GM13976 (cell line): ENCODE measurements at regions not wholly inside any gene's neighbourhood (a gene's known extent, or its start where the extent isn't known, plus 50 kb on each side); places are given as distances from the start of the nearest gene placed in this dataset.

Experiments
- DNase-seq: peaks from one replicate; pipeline ENCODE4 v3.0.0; 2012; ENCODE audit warnings: low spot score
- in situ Hi-C: fragments of 300-500 bp; cut with MboI; formaldehyde crosslinking; loops from one replicate; pipeline ENCODE4 v1.12.0; 2022; ENCODE audit warnings: low sequenced_read_pairs, mixed read lengths, inconsistent platforms; ENCODE audit not compliant: unreplicated experiment
- TF ChIP-seq, protein P1 (sequence below): IDR thresholded peaks from 2 replicates; pipeline ENCODE4 v1.5.1; 2012; ENCODE audit warnings: borderline replicate concordance, mild to moderate bottlenecking; ENCODE audit not compliant: insufficient read depth; ENCODE audit errors: extremely low read depth, missing control alignments, control extremely low read depth

DNA sequence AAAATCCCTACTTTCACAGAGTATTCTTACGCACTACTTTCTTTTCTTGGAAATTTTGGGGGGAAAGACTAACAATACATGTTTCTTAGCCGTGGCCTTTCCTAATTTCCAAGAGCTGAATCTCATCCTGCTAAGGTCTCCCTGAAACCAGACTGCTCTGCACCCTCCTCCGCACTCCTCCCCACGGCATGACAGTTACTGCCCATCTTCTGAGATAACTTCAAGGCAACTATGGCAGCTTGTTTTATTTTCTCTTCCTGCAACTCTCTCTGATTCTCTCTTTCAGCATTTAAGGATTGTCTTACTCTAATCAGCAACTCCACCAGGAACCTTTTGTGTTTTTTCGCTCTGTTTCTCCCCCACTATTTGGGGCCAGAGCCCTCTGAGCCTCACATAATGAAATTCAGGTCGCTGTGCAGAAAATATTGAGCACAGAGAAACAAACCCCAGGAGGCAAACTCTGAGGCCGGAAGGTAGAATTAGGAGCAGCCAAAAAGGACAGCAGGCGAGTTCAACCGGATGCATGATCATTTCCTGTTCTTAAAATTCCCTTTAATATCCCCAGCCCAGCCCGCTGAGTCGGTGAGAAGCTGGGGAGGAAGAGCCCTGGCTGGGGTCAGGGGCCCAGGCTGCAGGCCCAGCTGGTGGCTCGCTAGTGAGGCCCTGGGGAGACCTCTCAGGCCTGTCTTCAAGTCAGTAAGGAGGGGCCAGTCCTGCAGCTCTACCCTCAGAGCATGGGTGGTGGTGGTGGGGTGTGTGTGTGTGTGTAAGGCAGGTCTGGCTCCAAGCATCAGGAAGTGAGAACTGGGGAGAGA, 213.6 kb upstream of the S1PR3 start:
- TF ChIP-seq, protein P1, sequence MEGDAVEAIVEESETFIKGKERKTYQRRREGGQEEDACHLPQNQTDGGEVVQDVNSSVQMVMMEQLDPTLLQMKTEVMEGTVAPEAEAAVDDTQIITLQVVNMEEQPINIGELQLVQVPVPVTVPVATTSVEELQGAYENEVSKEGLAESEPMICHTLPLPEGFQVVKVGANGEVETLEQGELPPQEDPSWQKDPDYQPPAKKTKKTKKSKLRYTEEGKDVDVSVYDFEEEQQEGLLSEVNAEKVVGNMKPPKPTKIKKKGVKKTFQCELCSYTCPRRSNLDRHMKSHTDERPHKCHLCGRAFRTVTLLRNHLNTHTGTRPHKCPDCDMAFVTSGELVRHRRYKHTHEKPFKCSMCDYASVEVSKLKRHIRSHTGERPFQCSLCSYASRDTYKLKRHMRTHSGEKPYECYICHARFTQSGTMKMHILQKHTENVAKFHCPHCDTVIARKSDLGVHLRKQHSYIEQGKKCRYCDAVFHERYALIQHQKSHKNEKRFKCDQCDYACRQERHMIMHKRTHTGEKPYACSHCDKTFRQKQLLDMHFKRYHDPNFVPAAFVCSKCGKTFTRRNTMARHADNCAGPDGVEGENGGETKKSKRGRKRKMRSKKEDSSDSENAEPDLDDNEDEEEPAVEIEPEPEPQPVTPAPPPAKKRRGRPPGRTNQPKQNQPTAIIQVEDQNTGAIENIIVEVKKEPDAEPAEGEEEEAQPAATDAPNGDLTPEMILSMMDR, result no peak
- DNase-seq, result no peak
- in situ Hi-C loops, result no loop called here

DNA sequence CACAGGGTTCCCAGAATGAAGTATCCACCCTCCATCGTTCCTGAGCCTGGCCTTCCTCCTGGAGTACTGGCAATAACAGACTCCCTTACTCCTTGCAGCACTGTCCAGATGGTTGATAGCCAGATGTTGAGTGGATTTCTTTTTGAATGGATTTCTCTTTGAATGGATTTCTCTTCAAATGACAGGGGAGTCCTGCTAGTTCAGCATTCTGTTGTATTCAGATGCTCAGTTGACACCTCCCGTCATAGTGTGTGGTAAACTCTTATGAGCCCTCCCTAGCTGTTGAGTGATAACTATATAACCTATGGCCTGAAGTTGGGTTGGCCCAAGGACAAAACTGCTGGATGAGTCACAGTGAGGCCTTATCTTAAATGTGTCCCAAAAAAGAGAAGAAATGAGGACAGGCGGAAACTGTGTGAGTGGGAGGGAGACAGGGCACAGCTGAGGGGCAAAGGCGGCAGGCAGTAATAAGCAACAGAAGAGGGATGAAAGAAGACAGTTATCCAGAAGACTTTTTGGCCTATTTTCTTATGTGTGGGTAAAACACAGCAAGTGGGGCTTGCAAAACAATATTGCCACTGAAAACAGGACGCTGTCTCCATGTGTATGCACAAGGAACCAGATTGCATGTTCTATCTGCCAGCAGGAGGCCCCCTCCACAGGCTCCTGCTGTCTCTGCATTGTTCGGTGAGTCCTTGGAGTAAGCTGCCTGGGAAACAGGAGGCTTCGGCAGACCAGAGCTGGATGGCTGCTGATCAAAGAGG, 209.5 kb upstream of the S1PR3 start:
- in situ Hi-C loops, result no loop called here
- no peak for DNase-seq

DNA sequence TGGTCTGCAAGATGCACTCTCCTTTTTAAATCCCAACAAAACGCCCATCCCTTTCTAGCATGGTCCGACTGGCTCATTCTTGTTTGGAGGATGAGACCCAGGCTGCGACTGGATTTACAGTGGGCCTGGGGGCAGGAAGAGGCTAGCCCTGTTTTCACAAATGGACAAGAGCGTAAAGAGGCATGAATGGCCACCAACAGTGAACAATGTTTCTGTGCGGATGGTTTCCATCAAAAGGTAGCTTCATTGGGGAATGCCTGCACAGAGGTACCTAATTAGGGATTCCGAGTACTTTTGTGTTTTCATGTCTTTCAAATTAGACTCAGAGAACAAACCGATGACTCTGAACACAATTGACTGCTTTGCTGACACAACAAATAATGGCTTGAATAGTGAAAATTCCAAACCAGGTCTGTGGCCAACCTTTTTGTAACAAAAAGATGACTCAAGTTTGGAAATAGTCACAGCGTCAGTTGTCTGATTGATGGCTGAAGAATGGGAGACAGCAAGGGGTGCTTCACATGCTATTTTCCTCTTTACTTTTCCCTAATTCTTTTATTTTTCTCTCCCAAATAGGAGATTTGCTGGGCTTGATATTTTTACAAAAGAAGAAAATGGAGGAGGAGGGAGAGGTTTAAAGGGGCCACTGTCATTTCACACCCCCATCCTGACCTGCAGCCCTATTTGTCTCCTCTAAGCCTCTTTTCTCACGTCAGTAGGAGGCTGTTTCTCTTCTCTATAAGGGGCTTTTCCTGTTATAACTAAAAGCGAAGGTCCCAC, 208.1 kb upstream of the S1PR3 start:
- in situ Hi-C loops, result no loop called here
- DNase-seq, result no peak
- TF ChIP-seq, protein P1, result no peak

More for the DNA sequence above, 209.5 kb upstream of the S1PR3 start:
- TF ChIP-seq, protein P1, result no peak

DNA sequence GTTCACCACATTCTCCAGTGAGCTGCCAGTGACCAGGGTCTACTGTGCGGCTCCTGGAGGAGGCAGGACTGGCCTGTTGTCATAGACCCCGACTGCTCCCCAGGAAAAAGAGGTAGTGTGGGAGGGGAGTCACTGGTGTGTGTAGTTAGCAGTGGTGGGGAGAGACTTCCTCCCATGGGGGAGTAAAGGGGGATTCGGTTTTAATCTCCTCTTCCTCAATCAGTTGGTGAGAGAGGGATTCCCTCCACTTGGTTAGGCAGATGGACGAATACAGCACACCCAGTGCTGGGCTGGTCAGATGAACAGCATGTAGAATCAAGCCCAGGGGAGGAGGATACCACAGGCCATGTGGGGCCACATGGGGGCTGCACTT, 207.6 kb upstream of the S1PR3 start:
- TF ChIP-seq, protein P1, result no peak
- in situ Hi-C loops, result no loop called here
- no peak for DNase-seq

DNA sequence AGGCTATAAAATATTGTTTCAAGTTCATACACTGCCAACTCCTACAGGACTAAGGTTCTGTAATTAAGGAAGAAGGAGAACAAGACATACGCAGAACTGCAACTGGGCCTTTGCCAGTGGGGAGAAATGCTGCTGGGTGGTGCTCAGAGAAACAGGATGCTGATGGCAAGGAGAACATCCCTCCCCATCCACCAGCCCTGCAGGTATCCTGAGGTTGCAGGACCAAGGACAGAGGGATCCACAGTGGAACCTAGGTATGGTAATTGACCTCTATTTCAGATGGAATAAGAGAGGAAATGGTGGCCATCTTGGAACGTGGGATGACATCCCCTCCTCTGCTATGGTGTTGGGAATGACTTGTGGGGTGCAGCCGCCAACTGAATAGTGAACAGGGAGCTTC, 206.3 kb upstream of the S1PR3 start:
- TF ChIP-seq, protein P1, result no peak
- DNase-seq, result no peak
- in situ Hi-C loops, result no loop called here
